Mesendoderm (in vitro differentiated cells): ENCODE measurements at regions not wholly inside any gene's neighbourhood (a gene's known extent, or its start where the extent isn't known, plus 50 kb on each side); places are given as distances from the start of the nearest gene placed in this dataset.

ENCODE experiments used
- DNase-seq: peaks from one replicate; pipeline ENCODE4 v3.0.0; 2013
- H2AK5ac ChIP-seq: 2 replicates; pipeline ENCODE4 v1.6.1; 2013; ENCODE audit warnings: low read length, inconsistent platforms
- H2BK120ac ChIP-seq: 2 replicates; pipeline ENCODE4 v1.6.1; 2013; ENCODE audit warnings: low read depth, mild to moderate bottlenecking, low read length, moderate library complexity, mixed read lengths
- H2BK15ac ChIP-seq: replicated peaks from 2 replicates; pipeline ENCODE4 v1.6.1; 2013; ENCODE audit warnings: low read depth, mild to moderate bottlenecking, moderate library complexity
- H2BK5ac ChIP-seq: 2 replicates; pipeline ENCODE4 v1.6.1; 2013; ENCODE audit warnings: low read length, inconsistent platforms
- H3K18ac ChIP-seq: 2 replicates; pipeline ENCODE4 v1.6.1; 2013; ENCODE audit warnings: mild to moderate bottlenecking, low read length, mixed read lengths
- H3K23ac ChIP-seq: one replicate; pipeline ENCODE4 v1.6.1; 2013; ENCODE audit warnings: low read length
- H3K27ac ChIP-seq: 2 replicates; pipeline ENCODE4 v1.5.1; 2013; ENCODE audit warnings: low read depth, mild to moderate bottlenecking, inconsistent platforms, low read length, moderate library complexity
- H3K27me3 ChIP-seq: 2 replicates; pipeline ENCODE4 v1.6.1; 2013; ENCODE audit warnings: low read length, control low read depth, mild to moderate bottlenecking, inconsistent platforms; ENCODE audit not compliant: insufficient read depth, poor library complexity
- H3K36me3 ChIP-seq: 2 replicates; pipeline ENCODE4 v1.6.1; 2013; ENCODE audit warnings: low read length, inconsistent platforms; ENCODE audit not compliant: control insufficient read depth, insufficient read depth
- H3K4ac ChIP-seq: one replicate; pipeline ENCODE4 v1.6.1; 2013; ENCODE audit warnings: low read depth, mild to moderate bottlenecking, low read length, moderate library complexity
- H3K4me1 ChIP-seq: 2 replicates; pipeline ENCODE4 v1.6.1; 2013; ENCODE audit warnings: low read depth, low read length, inconsistent platforms; ENCODE audit not compliant: control insufficient read depth
- H3K4me2 ChIP-seq: 2 replicates; pipeline ENCODE4 v1.6.1; 2013; ENCODE audit warnings: low read length
- H3K4me3 ChIP-seq: 2 replicates; pipeline ENCODE4 v1.5.1; 2013; ENCODE audit warnings: mild to moderate bottlenecking, low read length
- H3K56ac ChIP-seq: one replicate; pipeline ENCODE4 v1.6.1; 2013; ENCODE audit warnings: low read length
- H3K79me1 ChIP-seq: 2 replicates; pipeline ENCODE4 v1.6.1; 2013; ENCODE audit warnings: low read length, inconsistent platforms
- H3K79me2 ChIP-seq: 2 replicates; pipeline ENCODE4 v1.6.1; 2013; ENCODE audit warnings: mild to moderate bottlenecking, low read length; ENCODE audit not compliant: control insufficient read depth, insufficient read depth
- H3K9ac ChIP-seq: 2 replicates; pipeline ENCODE4 v1.6.1; 2013; ENCODE audit warnings: low read length, inconsistent platforms
- H4K5ac ChIP-seq: one replicate; pipeline ENCODE4 v1.6.1; 2013; ENCODE audit warnings: low read length
- H4K8ac ChIP-seq: one replicate; pipeline ENCODE4 v1.6.1; 2013; ENCODE audit warnings: low read depth, mild to moderate bottlenecking, control low read depth, low read length, moderate library complexity
- WGBS: extraction: QIAGEN DNeasy Blood & Tissue Kit; methylation state at CpG from one replicate; pipeline ENCODE4 v1.1.7; 2013; ENCODE audit warnings: low lambda C conversion rate, missing lambda C conversion rate; ENCODE audit not compliant: insufficient coverage; ENCODE audit errors: extremely low coverage; 5-methylcytosine and 5-hydroxymethylcytosine counted together

- Histone ChIP-seq H3K36me3 (no peaks in the 10 kb centered on the region), H3K23ac (no peak overlapping the region), H3K4me1 (no peaks in the 10 kb centered on the region), H3K79me1 (no peaks in the 10 kb centered on the region), H3K4me3 (no peak overlapping the region), H3K27ac (no peak overlapping the region), H3K9ac (no peak overlapping the region), H3K4me2 (no peak overlapping the region), H2BK15ac (no peak overlapping the region), H3K18ac (no peak overlapping the region), H2AK5ac (no peak overlapping the region), H2BK120ac (no peak overlapping the region), H3K27me3 (no peaks in the 10 kb centered on the region), H2BK5ac (no peak overlapping the region), H4K8ac (no peak overlapping the region), H3K4ac (no peak overlapping the region), H3K56ac (no peak overlapping the region), H3K79me2 (no peaks in the 10 kb centered on the region), H4K5ac (no peak overlapping the region)
- DNase-seq: no peak
- no CpG with 5 or more reads among the region's 3 CpGs for WGBS
These were observed 264.2 kb upstream of the DAPK1 start for GRCh38 chr9:87233431-87233830.

GRCh38 chr9:87233899-87234455 lies 263.7 kb upstream of the DAPK1 start:
- no peak overlapping the region for H3K9ac ChIP-seq
- no peak overlapping the region for H2BK15ac ChIP-seq
- no peak overlapping the region for H3K27ac ChIP-seq
- H3K79me1 ChIP-seq: no peaks in the 10 kb centered on the region
- H2BK5ac ChIP-seq: no peak overlapping the region
- no peaks in the 10 kb centered on the region for H3K36me3 ChIP-seq
- H4K8ac ChIP-seq: no peak overlapping the region
- H3K18ac ChIP-seq: no peak overlapping the region
- H3K4me3 ChIP-seq: no peak overlapping the region
- H3K79me2 ChIP-seq: no peaks in the 10 kb centered on the region
- H2AK5ac ChIP-seq: no peak overlapping the region
- H3K4ac ChIP-seq: no peak overlapping the region
- H3K4me2 ChIP-seq: no peak overlapping the region
- no peak overlapping the region for H3K56ac ChIP-seq
- H4K5ac ChIP-seq: no peak overlapping the region
- H3K4me1 ChIP-seq: no peaks in the 10 kb centered on the region
- no peaks in the 10 kb centered on the region for H3K27me3 ChIP-seq
- no peak overlapping the region for H2BK120ac ChIP-seq
- no peak for DNase-seq
- H3K23ac ChIP-seq: no peak overlapping the region
- no CpG with 5 or more reads among the region's 15 CpGs for WGBS

DNA sequence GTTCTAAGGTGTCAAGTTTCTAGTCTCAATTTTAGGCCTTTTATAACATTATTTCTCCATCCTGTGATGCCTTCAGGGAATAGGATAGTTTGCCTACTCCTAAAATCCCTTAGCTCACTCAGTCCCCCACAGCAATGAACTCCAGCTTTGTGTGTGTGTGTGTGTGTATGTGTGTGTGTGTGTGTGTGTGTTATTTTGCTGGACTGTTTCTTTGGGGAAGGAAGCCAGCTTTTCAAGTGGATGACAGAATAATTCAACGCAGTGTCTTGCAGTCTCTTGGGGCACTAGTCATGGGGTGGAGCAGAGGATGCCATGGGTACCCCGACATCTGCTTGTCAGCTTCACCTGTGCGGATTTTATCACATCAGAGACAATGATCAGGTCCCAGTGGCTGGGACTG lies 262.8 kb upstream of the DAPK1 start:
- WGBS: no CpG with 5 or more reads among the region's 3 CpGs
- H3K56ac ChIP-seq: no peak overlapping the region
- no peak overlapping the region for H3K9ac ChIP-seq

DNA sequence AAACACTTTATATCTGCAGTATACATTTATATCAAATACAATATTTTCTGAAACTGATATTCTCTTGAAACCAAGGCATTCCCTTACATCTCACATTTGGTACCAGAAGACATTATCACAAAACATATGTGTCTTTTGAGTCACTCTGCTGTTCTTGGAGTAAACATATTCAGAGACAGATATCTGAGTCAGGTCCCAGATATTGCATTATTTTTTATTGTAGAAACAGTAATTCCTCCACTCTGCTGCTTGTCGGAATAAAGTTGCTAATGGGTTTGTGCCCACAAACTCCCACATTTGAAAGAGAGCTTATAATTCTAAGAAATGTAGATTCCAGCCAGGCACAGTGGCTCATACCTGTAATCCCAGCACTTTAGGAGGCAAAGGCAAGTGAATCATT lies 261.1 kb upstream of the DAPK1 start:
- H3K4me1 ChIP-seq: no peaks in the 10 kb centered on the region

More for the DNA sequence above, 262.8 kb upstream of the DAPK1 start:
- no peaks in the 10 kb centered on the region for H3K36me3 ChIP-seq
- no peak overlapping the region for H3K4me2 ChIP-seq
- H3K4me3 ChIP-seq: no peak overlapping the region
- H3K27ac ChIP-seq: no peak overlapping the region
- H3K23ac ChIP-seq: no peak overlapping the region
- H4K5ac ChIP-seq: no peak overlapping the region
- no peaks in the 10 kb centered on the region for H3K79me1 ChIP-seq
- H3K4ac ChIP-seq: no peak overlapping the region
- no peaks in the 10 kb centered on the region for H3K4me1 ChIP-seq
- H2AK5ac ChIP-seq: no peak overlapping the region
- H3K18ac ChIP-seq: no peak overlapping the region
- DNase-seq: no peak
- no peak overlapping the region for H4K8ac ChIP-seq
- H2BK120ac ChIP-seq: no peak overlapping the region
- no peak overlapping the region for H2BK5ac ChIP-seq
- no peak overlapping the region for H2BK15ac ChIP-seq
- no peaks in the 10 kb centered on the region for H3K27me3 ChIP-seq
- no peaks in the 10 kb centered on the region for H3K79me2 ChIP-seq

GRCh38 chr9:87237336-87237735 lies 260.3 kb upstream of the DAPK1 start:
- Histone ChIP-seq H3K4ac (no peak overlapping the region), H3K4me3 (no peak overlapping the region), H3K4me1 (no peaks in the 10 kb centered on the region), H2BK120ac (no peak overlapping the region), H3K79me2 (no peaks in the 10 kb centered on the region), H3K23ac (no peak overlapping the region), H3K79me1 (no peaks in the 10 kb centered on the region), H3K56ac (no peak overlapping the region), H4K5ac (no peak overlapping the region), H4K8ac (no peak overlapping the region), H2BK5ac (no peak overlapping the region), H2BK15ac (no peak overlapping the region), H3K4me2 (no peak overlapping the region), H3K27me3 (no peaks in the 10 kb centered on the region), H3K27ac (no peak overlapping the region), H3K36me3 (no peaks in the 10 kb centered on the region), H3K9ac (no peak overlapping the region), H3K18ac (no peak overlapping the region), H2AK5ac (no peak overlapping the region)
- WGBS: no CpG with 5 or more reads among the region's 4 CpGs
- DNase-seq: no peak

More for the DNA sequence above, 261.1 kb upstream of the DAPK1 start:
- Histone ChIP-seq H2BK120ac (no peak overlapping the region), H3K27ac (no peak overlapping the region), H3K36me3 (no peaks in the 10 kb centered on the region), H4K5ac (no peak overlapping the region), H3K9ac (no peak overlapping the region), H3K18ac (no peak overlapping the region), H2BK5ac (no peak overlapping the region), H3K79me1 (no peaks in the 10 kb centered on the region), H3K79me2 (no peaks in the 10 kb centered on the region), H3K56ac (no peak overlapping the region), H3K23ac (no peak overlapping the region), H3K4ac (no peak overlapping the region), H3K27me3 (no peaks in the 10 kb centered on the region), H2AK5ac (no peak overlapping the region), H4K8ac (no peak overlapping the region), H3K4me3 (no peak overlapping the region), H3K4me2 (no peak overlapping the region), H2BK15ac (no peak overlapping the region)
- WGBS: no CpG with 5 or more reads among the region's 1 CpG
- no peak for DNase-seq

GRCh38 chr9:87238545-87238944 lies 259.1 kb upstream of the DAPK1 start:
- Histone ChIP-seq H2BK120ac (no peak overlapping the region), H3K56ac (no peak overlapping the region), H3K79me2 (no peaks in the 10 kb centered on the region), H3K4ac (no peak overlapping the region), H4K5ac (no peak overlapping the region), H2BK5ac (no peak overlapping the region), H2AK5ac (no peak overlapping the region), H3K79me1 (no peaks in the 10 kb centered on the region), H3K4me2 (no peak overlapping the region), H3K18ac (no peak overlapping the region), H3K4me3 (no peak overlapping the region), H4K8ac (no peak overlapping the region), H3K27ac (no peak overlapping the region), H3K27me3 (no peaks in the 10 kb centered on the region), H3K4me1 (no peaks in the 10 kb centered on the region), H3K36me3 (no peaks in the 10 kb centered on the region), H3K9ac (no peak overlapping the region), H3K23ac (no peak overlapping the region), H2BK15ac (no peak overlapping the region)
- WGBS: no CpG with 5 or more reads among the region's 5 CpGs
- DNase-seq: no peak
